Lower lobe of right lung (tissue), 2 donors: ENCODE measurements at regions not wholly inside any gene's neighbourhood (a gene's known extent, or its start where the extent isn't known, plus 50 kb on each side); places are given as distances from the start of the nearest gene placed in this dataset.

Source experiments
- ATAC-seq, 2 donors: fragments of 200-7000 bp; cut with Tn5 transposase; one replicate each; pipeline ENCODE4 v1.9.1; 2020 to 2022; ENCODE audit warnings: mild to moderate bottlenecking in 2 of 2, moderate library complexity in 2 of 2
- DNase-seq: peaks from one replicate; pipeline ENCODE4 v3.0.0-alpha.2; 2020
- H3K27ac ChIP-seq: fragments of 200-600 bp; one replicate; pipeline ENCODE4 v1.8.0; 2022
- H3K27me3 ChIP-seq: fragments of 200-600 bp; one replicate; pipeline ENCODE4 v1.8.0; 2022; ENCODE audit warnings: low read depth
- H3K36me3 ChIP-seq: fragments of 200-600 bp; one replicate; pipeline ENCODE4 v1.8.0; 2022; ENCODE audit warnings: mild to moderate bottlenecking
- H3K4me1 ChIP-seq: fragments of 200-600 bp; one replicate; pipeline ENCODE4 v1.8.0; 2022
- H3K4me3 ChIP-seq: fragments of 200-600 bp; one replicate; pipeline ENCODE4 v1.8.0; 2022; ENCODE audit warnings: mild to moderate bottlenecking
- H3K9me3 ChIP-seq: fragments of 200-600 bp; one replicate; pipeline ENCODE4 v1.8.0; 2022
- CTCF ChIP-seq: fragments of 200-600 bp; IDR thresholded peaks from one replicate; pipeline ENCODE4 v1.8.0; 2022; ENCODE audit warnings: antibody characterized with exemption, mild to moderate bottlenecking
- intact Hi-C: fragments of 100-400 bp; cut with DNase I; formaldehyde crosslinking; loops from one replicate; pipeline ENCODE4 v1.11.0; 2022
- donor health status: DM: no; HTN: yes; CAD: no; lungs with severe emphysema.

- Histone ChIP-seq H3K27me3 (no peaks in the 10 kb centered on the region), H3K4me1 (no peaks in the 10 kb centered on the region), H3K36me3 (no peaks in the 10 kb centered on the region), H3K27ac (no peak overlapping the region), H3K4me3 (no peak overlapping the region), H3K9me3 (no peaks in the 10 kb centered on the region)
- DNase-seq (no peak), ATAC-seq (no peak)
- intact Hi-C loops: no loop called here
- TF ChIP-seq CTCF: no peak
Observed at GRCh38 chr2:3066831-3067230, 310.8 kb downstream of the EIPR1 start.

GRCh38 chr2:3065928-3066327 is 311.7 kb downstream of the EIPR1 start:
- Histone ChIP-seq H3K36me3 (no peaks in the 10 kb centered on the region), H3K27me3 (no peaks in the 10 kb centered on the region), H3K27ac (no peak overlapping the region), H3K9me3 (no peaks in the 10 kb centered on the region), H3K4me3 (no peak overlapping the region), H3K4me1 (no peaks in the 10 kb centered on the region)
- intact Hi-C loops: no loop called here
- no peak for TF ChIP-seq CTCF
- no peak for DNase-seq
- ATAC-seq: no peak

DNA sequence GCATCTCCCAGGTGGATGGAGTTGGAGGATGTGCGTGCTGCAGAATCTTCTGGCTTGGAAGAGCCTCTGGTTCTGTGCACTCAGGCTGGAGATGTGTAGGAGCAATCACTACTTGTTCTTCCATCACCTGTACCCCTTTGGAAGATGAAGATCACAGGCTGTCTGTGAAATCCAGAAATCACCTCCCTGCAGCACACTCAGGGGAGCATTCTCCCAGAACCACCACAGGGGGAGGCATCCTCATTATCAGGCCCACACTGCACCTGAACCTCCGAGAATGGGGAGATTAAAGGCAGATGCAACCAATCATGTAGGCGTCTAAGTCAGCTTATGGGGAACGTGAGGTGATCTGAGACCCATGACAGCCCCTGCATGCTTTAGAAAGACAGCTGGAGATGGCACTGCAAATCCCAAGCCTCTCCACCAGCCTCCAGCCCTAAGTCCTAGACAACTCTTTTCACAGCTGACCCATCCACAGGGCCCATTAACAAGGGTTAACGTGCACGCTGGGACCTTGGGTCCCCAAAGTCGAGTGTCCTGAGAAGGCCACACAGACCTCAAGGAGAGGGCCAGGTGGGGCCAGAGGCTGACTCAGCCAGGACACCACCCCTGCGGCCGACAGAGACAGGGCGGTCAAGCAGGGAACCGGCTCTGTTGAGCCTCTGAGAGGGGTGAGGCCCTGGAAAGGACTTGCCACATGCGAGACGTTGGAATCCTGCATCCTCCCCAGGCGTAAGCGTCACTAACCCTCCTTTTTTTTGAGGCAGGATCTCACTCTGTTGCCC is 314.9 kb downstream of the EIPR1 start:
- ATAC-seq (no peak), DNase-seq (no peak)
- intact Hi-C loops: no loop called here
- Histone ChIP-seq H3K4me3 (no peak overlapping the region), H3K4me1 (no peaks in the 10 kb centered on the region), H3K36me3 (no peaks in the 10 kb centered on the region), H3K27me3 (no peaks in the 10 kb centered on the region), H3K9me3 (no peaks in the 10 kb centered on the region), H3K27ac (no peak overlapping the region)
- no peak for TF ChIP-seq CTCF

- H3K27ac ChIP-seq: no peak overlapping the region
- no peak overlapping the region for H3K4me3 ChIP-seq
- DNase-seq: no peak
- no peaks in the 10 kb centered on the region for H3K4me1 ChIP-seq
- no peaks in the 10 kb centered on the region for H3K9me3 ChIP-seq
- no peak for ATAC-seq
- H3K36me3 ChIP-seq: no peaks in the 10 kb centered on the region
- H3K27me3 ChIP-seq: no peaks in the 10 kb centered on the region
- no peak for TF ChIP-seq CTCF
- intact Hi-C loops: no loop called here
Observed at GRCh38 chr2:3060049-3060448, 317.6 kb downstream of the EIPR1 start.

GRCh38 chr2:3059141-3059925 is 318.3 kb downstream of the EIPR1 start:
- no peak overlapping the region for H3K27ac ChIP-seq
- TF ChIP-seq CTCF: no peak
- no peaks in the 10 kb centered on the region for H3K4me1 ChIP-seq
- intact Hi-C loops: no loop called here
- H3K36me3 ChIP-seq: no peaks in the 10 kb centered on the region
- DNase-seq (no peak), ATAC-seq (no peak)
- H3K4me3 ChIP-seq: no peak overlapping the region
- H3K9me3 ChIP-seq: no peaks in the 10 kb centered on the region
- no peaks in the 10 kb centered on the region for H3K27me3 ChIP-seq
